ENCODE measurements at regions not wholly inside any gene's neighbourhood (a gene's known extent, or its start where the extent isn't known, plus 50 kb on each side); places are given as distances from the start of the nearest gene placed in this dataset.

DNA sequence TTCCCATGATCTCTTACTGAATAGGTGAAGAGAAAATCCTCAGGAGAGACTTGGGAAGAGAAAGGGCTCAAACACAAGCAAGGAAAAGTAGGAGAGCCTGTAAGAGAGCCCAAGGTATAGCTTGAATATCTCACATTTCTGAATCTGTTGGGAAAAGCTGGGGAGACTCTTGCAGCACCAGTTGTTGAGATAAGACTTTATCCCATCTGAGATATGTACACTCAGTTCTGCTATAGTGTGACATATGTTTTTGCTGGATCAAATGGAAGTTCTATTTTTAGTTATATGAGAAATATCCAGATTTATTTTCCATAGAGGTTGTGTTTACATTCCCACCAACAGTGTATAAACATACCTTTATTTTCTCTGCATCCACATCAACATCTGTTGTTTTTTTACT lies 246.1 kb downstream of the NDFIP2 start:
- ATAC-seq (ENCODE audit: low read depth) (no peak), DNase-seq (no peak)
- no peaks in the 10 kb centered on the region for H3K4me1 Mint-ChIP-seq
- ChIA-PET POLR2A (no interaction called here), CTCF (no interaction called here)
- H3K27ac Mint-ChIP-seq, result no peak overlapping the region
- H3K36me3 Mint-ChIP-seq (ENCODE audit: low read depth), result no peaks in the 10 kb centered on the region
- intact Hi-C loops (cut with micrococcal nuclease), result no loop called here
- TF ChIP-seq, protein P1, sequence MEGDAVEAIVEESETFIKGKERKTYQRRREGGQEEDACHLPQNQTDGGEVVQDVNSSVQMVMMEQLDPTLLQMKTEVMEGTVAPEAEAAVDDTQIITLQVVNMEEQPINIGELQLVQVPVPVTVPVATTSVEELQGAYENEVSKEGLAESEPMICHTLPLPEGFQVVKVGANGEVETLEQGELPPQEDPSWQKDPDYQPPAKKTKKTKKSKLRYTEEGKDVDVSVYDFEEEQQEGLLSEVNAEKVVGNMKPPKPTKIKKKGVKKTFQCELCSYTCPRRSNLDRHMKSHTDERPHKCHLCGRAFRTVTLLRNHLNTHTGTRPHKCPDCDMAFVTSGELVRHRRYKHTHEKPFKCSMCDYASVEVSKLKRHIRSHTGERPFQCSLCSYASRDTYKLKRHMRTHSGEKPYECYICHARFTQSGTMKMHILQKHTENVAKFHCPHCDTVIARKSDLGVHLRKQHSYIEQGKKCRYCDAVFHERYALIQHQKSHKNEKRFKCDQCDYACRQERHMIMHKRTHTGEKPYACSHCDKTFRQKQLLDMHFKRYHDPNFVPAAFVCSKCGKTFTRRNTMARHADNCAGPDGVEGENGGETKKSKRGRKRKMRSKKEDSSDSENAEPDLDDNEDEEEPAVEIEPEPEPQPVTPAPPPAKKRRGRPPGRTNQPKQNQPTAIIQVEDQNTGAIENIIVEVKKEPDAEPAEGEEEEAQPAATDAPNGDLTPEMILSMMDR (IDR thresholded peaks at IDR 0.05), result no peak
- H3K9me3 Mint-ChIP-seq, result peaks cover 4% of the 10 kb centered on the region
- H3K27me3 Mint-ChIP-seq, result no peaks in the 10 kb centered on the region
- H3K4me3 Mint-ChIP-seq, result no peak overlapping the region

DNA sequence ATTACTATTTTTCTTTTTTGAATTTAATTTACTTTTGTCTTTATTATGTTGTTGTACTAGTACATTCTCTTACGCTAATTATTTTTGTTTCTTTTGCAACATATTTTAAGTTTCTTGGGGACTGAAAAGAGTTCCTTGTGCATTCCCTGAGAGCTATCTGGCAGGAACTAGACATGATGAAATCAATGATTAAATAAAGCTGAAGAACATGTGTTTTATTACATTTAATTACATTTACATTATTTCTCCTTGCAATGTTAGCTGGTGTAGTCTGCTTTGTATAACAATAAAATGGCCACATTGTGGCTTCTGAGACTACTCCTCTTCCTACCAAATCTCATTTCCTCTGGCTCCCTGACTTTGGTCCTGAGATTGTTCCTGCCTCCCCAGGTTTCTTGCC lies 244.9 kb downstream of the NDFIP2 start:
- POLR2A ChIA-PET, result no interaction called here
- TF ChIP-seq, protein P1 (IDR thresholded peaks at IDR 0.05), result no peak
- DNase-seq (no peak), ATAC-seq (ENCODE audit: low read depth) (no peak)
- H3K4me3 Mint-ChIP-seq, result no peak overlapping the region
- intact Hi-C loops (cut with micrococcal nuclease), result no loop called here
- peaks cover 4% of the 10 kb centered on the region for H3K9me3 Mint-ChIP-seq
- CTCF ChIA-PET, result no interaction called here
- H3K4me1 Mint-ChIP-seq, result no peaks in the 10 kb centered on the region
- no peak overlapping the region for H3K27ac Mint-ChIP-seq
- no peaks in the 10 kb centered on the region for H3K36me3 Mint-ChIP-seq (ENCODE audit: low read depth)
- H3K27me3 Mint-ChIP-seq, result no peaks in the 10 kb centered on the region

DNA sequence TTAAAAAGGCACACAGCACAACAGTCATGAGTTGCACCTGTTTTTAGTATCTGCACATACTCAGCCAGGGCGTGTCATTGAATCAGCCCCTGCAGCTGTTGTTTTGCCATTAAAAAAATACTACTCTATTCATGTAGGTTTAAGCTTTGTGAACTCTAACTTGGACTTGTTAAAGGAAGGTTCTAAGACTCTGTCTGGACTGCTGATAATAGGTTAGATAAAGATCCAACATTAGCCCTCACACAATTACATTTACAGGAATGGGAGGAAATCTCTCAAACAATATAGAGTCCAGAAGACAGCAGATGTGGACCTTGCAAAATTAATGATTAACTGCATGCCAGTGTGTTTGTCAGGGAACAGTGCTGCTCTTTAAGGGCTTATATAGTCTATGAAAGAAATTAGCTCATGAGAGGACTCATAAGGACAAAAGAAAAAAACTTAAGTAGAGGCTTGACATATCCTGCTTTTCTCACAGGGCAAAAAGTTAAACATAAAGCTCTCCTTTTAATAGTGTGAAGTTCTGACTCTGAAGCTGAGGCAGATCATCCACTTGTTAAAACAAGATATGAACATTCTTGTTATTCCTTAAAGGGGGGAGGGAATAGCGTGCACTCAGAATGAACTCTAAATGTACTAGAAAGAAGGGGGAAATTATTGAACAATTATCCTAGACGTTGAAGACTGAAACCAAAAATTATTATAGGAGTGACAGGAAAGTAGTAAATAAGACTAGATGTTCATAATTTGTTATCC lies 243.6 kb downstream of the NDFIP2 start:
- Mint-ChIP-seq H3K27me3 (no peaks in the 10 kb centered on the region), H3K36me3 (ENCODE audit: low read depth) (no peaks in the 10 kb centered on the region), H3K4me1 (no peaks in the 10 kb centered on the region), H3K9me3 (peaks cover 1% of the 10 kb centered on the region), H3K27ac (no peak overlapping the region), H3K4me3 (no peak overlapping the region)
- DNase-seq (no peak), ATAC-seq (ENCODE audit: low read depth) (no peak)
- intact Hi-C loops (cut with micrococcal nuclease), result no loop called here
- POLR2A ChIA-PET, result no interaction called here
- TF ChIP-seq, protein P1 (IDR thresholded peaks at IDR 0.05), result no peak
- CTCF ChIA-PET, result no interaction called here

DNA sequence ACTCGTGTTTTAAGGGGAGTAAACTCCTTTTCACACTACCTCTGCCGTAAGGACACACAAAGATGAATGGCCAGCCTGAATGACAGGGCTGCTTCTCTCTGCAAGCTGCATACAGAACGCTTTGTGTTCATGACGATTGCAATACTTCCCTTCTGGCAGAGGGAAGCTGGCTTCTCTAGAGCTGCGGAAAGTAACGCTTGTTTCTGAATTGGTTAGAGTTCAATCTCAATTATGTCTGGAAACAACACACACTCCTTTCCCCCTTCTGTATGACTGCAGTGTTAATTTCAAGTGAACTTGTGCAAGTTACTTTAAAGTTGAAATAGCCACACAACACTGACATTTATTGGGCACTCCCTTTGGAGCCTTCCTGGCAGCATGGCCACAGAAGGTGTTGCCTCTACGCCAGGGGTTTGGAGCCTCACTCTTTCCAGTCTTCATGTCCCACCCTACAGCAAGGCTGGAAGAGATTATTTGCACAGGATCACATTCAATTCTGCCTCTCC lies 242.6 kb downstream of the NDFIP2 start:
- no peaks in the 10 kb centered on the region for H3K36me3 Mint-ChIP-seq (ENCODE audit: low read depth)
- H3K27me3 Mint-ChIP-seq, result no peaks in the 10 kb centered on the region
- intact Hi-C loops (cut with micrococcal nuclease), result no loop called here
- DNase-seq, result no peak
- H3K27ac Mint-ChIP-seq, result no peak overlapping the region
- CTCF ChIA-PET, result no interaction called here
- H3K4me3 Mint-ChIP-seq, result no peak overlapping the region
- H3K4me1 Mint-ChIP-seq, result no peaks in the 10 kb centered on the region
- TF ChIP-seq, protein P1 (IDR thresholded peaks at IDR 0.05), result no peak
- ATAC-seq (ENCODE audit: low read depth), result no peak
- POLR2A ChIA-PET, result no interaction called here
- H3K9me3 Mint-ChIP-seq, result peaks cover 2% of the 10 kb centered on the region

DNA sequence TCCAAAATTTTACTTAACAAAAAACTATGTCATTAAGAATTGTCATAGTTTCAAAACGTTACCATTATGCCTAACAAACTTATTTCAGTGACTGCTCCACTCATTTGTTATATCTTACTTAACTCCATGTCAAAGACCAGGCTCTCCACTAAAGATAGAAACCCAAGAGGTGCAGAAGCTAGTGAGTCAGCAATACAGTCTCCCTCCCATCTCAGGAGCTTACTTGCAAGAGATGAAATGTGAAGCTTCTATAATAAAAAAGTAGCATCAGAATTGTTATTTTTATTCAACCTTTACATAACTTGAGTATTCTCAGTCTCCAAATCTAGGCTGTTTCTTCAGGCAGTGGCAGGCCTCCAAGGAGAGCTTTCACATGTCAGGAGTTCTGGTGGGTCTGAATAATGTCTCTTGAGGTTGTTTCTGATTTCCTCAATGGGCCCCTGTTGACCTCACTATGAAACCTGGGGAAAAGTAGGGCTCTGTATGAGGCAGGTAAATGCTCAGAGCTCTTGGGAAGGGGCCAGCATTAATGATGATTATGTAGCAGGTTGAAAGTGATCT lies 242.0 kb downstream of the NDFIP2 start:
- ATAC-seq (ENCODE audit: low read depth) (no peak), DNase-seq (no peak)
- Mint-ChIP-seq H3K27ac (no peak overlapping the region), H3K27me3 (no peaks in the 10 kb centered on the region), H3K9me3 (peaks cover 8% of the 10 kb centered on the region), H3K4me1 (no peaks in the 10 kb centered on the region), H3K36me3 (ENCODE audit: low read depth) (no peaks in the 10 kb centered on the region), H3K4me3 (no peak overlapping the region)
- TF ChIP-seq, protein P1 (IDR thresholded peaks at IDR 0.05), result no peak
- CTCF ChIA-PET, result no interaction called here
- intact Hi-C loops (cut with micrococcal nuclease), result no loop called here
- POLR2A ChIA-PET, result no interaction called here
